Activated naive CD4-positive, alpha-beta T cell treated with anti-CD3 and anti-CD28 coated beads, Interleukin-2, amount 50 U/mL, for 24 hours (primary cell): ENCODE measurements at regions not wholly inside any gene's neighbourhood (a gene's known extent, or its start where the extent isn't known, plus 50 kb on each side); places are given as distances from the start of the nearest gene placed in this dataset.

Source experiments
- H3K27ac Mint-ChIP-seq: one replicate; pipeline ENCODE4 v1.8.0; 2021; ENCODE audit warnings: mild to moderate bottlenecking, mixed read lengths
- H3K27me3 Mint-ChIP-seq: one replicate; pipeline ENCODE4 v1.8.0; 2021; ENCODE audit warnings: mixed read lengths
- H3K36me3 Mint-ChIP-seq: one replicate; pipeline ENCODE4 v1.8.0; 2021; ENCODE audit warnings: mixed read lengths
- H3K4me1 Mint-ChIP-seq: one replicate; pipeline ENCODE4 v1.8.0; 2021; ENCODE audit warnings: mixed read lengths
- H3K4me3 Mint-ChIP-seq: one replicate; pipeline ENCODE4 v1.8.0; 2021; ENCODE audit warnings: mild to moderate bottlenecking, mixed read lengths
- H3K9me3 Mint-ChIP-seq: one replicate; pipeline ENCODE4 v1.8.0; 2021; ENCODE audit warnings: mixed read lengths

DNA sequence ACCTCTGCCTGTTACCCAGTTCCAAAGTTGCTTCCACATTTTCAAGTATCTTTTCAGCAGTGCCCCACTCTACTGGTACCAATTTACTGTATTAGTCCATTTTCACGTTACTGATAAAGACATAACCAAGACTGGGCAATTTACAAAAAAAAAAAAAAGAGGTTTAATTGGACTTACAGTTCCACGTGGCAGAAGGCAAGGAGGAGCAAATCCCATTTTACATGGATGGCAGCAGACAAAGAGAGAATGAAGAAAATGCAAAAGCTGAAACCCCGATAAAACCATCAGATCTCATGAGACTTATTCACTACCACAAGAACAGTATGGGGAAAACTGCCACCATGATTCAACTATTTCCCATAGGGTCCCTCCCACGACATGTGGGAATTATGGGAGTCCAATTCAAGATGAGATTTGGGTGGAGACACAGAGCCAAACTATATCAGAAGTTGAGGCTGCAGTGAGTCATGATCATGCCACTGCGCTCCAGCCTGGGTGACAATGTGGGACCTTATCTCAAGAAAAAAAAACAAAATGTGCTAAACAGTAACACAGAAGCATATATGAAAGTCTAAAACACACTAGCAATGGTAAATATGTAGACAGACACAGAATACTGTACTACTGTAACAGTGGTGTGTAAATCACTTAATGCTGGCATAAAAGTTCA lies 190.3 kb upstream of the ZC3H12C start:
- no peaks in the 10 kb centered on the region for H3K27me3 Mint-ChIP-seq
- H3K4me3 Mint-ChIP-seq: no peak overlapping the region
- H3K9me3 Mint-ChIP-seq: peaks cover 17% of the 10 kb centered on the region
- H3K27ac Mint-ChIP-seq: no peak overlapping the region
- no peaks in the 10 kb centered on the region for H3K36me3 Mint-ChIP-seq
- H3K4me1 Mint-ChIP-seq: no peaks in the 10 kb centered on the region

DNA sequence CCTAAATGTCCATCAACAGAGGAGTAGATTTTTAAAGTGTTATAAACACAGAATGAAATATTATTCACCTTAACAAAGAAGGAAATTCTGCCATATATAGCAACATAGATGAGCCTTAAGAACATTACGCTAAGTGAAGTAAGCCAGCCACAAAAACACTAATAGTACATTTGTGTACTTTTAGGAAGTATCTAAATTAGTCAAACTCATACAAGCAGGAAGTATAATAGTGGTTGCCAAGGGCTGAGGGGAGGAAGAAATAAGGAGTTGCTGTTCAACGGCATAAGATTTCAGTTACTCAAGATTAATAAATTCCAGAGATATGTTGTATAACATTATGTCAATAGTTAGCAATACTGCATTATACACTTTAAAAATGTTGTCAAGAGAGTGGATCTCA lies 181.7 kb upstream of the ZC3H12C start:
- Mint-ChIP-seq H3K27ac (no peak overlapping the region), H3K4me3 (no peak overlapping the region), H3K9me3 (peaks cover 12% of the 10 kb centered on the region), H3K27me3 (peaks cover 1% of the 10 kb centered on the region), H3K36me3 (no peaks in the 10 kb centered on the region), H3K4me1 (no peaks in the 10 kb centered on the region)

DNA sequence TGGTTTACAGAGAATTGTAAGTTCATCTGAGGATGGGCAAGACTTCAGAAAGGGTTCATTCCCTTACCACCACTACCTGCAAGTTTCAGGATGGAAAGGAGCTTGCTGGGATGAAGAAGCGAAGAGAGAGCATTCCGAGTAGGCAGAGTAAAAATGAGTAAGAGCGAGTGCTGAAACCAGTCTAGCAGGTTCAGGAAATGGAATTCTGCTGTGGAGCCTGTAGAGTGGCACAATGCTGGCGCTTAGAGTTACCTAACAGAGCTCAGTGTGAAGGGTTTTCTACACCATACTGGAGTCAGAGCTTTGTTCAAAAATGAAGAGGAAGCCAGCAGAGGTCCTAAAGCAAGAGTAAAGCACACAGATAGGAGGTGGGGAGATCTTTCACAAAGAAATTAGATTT lies 179.2 kb upstream of the ZC3H12C start:
- peaks cover 6% of the 10 kb centered on the region for H3K9me3 Mint-ChIP-seq
- H3K4me3 Mint-ChIP-seq: no peak overlapping the region
- H3K27ac Mint-ChIP-seq: no peak overlapping the region
- H3K4me1 Mint-ChIP-seq: no peaks in the 10 kb centered on the region
- peaks cover 1% of the 10 kb centered on the region for H3K27me3 Mint-ChIP-seq
- no peaks in the 10 kb centered on the region for H3K36me3 Mint-ChIP-seq

DNA sequence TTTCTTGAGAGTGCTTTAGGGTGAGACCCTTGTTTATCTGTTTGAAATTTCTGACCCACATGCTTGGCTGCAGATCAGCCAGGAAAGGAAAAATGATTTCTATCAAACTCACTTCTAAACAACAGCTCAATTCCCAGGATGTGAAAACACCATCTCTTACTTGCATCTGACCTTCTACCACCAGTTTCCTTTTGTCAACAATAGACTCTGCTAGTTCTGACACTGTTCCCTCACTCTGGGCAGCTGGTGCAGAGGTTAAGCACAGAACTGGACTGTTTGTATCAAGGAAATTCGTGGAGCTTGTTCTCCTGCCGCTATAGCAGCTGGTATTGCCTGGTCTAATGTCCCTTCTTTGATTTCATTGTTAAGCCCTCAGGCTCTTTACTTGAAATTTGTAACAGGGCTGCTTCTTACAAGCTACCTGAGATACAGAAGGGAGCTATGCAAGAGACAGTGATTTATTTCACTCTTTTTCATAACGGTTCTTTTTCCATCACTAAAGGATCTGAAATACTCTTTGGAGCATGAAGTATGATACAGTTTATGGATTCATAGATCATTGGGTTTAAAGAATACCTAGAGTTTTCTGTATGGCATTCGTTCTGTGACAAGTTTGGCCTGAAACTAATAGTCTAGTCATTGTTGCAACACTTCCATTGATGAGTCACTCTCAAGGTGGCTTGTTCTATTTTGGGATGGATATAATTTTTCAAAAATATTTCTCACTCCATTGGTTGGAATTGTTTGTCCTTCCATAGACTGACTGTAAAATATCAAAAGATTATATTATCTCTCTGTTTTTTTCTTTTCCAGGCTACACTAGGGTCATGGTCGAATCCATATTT lies 178.2 kb upstream of the ZC3H12C start:
- H3K4me1 Mint-ChIP-seq: no peaks in the 10 kb centered on the region
- no peak overlapping the region for H3K4me3 Mint-ChIP-seq
- peaks cover 6% of the 10 kb centered on the region for H3K9me3 Mint-ChIP-seq
- no peak overlapping the region for H3K27ac Mint-ChIP-seq
- no peaks in the 10 kb centered on the region for H3K27me3 Mint-ChIP-seq
- no peaks in the 10 kb centered on the region for H3K36me3 Mint-ChIP-seq

DNA sequence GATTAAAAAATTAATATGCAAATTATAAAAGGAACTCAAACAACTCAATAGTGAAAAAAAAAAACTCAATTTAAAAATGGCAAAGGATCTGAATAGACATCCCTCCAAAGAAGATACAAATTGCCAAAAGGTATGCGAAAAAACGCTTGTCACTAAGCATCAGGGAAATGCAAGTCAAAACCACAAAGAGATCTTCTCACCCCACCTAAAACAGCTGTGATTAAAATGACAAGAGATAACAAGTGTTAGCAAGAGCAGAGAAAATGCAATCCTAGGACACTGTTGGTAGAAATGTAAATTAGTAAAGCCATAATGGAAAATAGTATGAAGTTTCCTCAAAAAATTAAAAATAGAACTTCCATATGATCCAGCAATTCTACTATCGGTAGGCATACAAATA lies 166.3 kb upstream of the ZC3H12C start:
- Mint-ChIP-seq H3K36me3 (no peaks in the 10 kb centered on the region), H3K9me3 (peaks cover 13% of the 10 kb centered on the region), H3K4me3 (no peak overlapping the region), H3K27ac (no peak overlapping the region), H3K4me1 (no peaks in the 10 kb centered on the region), H3K27me3 (peaks cover 3% of the 10 kb centered on the region)

DNA sequence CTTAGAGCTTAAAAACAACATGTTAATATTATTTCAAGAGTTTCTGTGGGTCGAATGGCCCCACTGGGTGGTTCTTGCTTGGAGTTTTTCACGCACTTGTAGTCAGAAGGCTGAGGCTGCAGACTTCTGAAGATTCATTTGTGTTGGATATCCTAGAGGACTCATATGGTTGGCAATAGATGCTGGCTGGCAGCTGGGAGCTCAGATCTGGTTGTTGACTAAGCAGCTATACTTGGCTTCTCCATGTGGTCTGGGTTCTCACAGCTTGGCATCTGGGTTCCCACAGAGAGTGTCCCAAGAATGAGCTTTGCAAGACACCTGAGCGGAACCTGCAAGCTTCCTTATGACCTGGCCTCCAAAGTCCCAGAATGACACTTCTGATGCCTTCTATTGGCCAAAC lies 163.9 kb upstream of the ZC3H12C start:
- Mint-ChIP-seq H3K4me3 (no peak overlapping the region), H3K36me3 (no peaks in the 10 kb centered on the region), H3K27ac (no peak overlapping the region), H3K27me3 (no peaks in the 10 kb centered on the region), H3K4me1 (no peaks in the 10 kb centered on the region), H3K9me3 (peaks cover 8% of the 10 kb centered on the region)

DNA sequence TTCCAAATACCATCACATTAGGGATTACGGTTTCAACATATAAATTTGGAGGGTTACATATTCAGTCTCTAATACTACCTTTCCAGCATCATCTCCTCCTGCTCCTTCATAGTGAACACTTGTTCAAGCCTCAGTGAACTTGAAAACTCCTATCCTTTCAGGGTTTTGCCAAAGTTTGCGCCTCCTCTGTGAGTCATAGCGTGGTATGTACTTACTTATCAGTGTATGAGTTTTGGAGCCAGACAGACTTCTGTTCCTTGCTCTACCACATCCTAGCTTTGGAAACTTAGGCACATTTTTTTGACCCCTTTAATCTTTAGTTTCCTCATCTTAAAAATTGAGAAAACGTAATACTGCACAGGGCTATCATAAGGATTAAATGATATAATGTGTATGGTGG lies 160.1 kb upstream of the ZC3H12C start:
- Mint-ChIP-seq H3K9me3 (no peaks in the 10 kb centered on the region), H3K36me3 (no peaks in the 10 kb centered on the region), H3K4me1 (no peaks in the 10 kb centered on the region), H3K27me3 (no peaks in the 10 kb centered on the region), H3K27ac (no peak overlapping the region), H3K4me3 (no peak overlapping the region)

DNA sequence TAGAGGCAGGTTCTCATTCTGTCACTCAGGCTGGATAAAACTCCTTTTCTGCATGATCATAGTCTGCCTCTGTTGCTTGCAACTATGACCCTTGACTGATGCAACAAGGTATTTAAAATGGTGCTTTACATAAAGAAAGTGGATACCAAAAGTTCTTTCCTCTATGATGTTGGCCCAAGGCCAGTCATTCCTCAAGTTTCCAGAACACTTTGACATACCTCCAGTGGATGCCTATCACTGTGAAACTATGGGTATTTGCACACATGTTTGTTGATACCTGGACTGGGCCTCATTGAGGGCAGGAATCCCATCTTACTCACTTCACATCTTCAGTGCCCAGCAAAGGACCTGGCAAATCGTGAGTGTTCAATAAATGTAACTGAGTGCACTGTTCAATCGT lies 159.0 kb upstream of the ZC3H12C start:
- no peaks in the 10 kb centered on the region for H3K27me3 Mint-ChIP-seq
- H3K9me3 Mint-ChIP-seq: no peaks in the 10 kb centered on the region
- no peak overlapping the region for H3K4me3 Mint-ChIP-seq
- no peaks in the 10 kb centered on the region for H3K4me1 Mint-ChIP-seq
- no peaks in the 10 kb centered on the region for H3K36me3 Mint-ChIP-seq
- H3K27ac Mint-ChIP-seq: no peak overlapping the region

DNA sequence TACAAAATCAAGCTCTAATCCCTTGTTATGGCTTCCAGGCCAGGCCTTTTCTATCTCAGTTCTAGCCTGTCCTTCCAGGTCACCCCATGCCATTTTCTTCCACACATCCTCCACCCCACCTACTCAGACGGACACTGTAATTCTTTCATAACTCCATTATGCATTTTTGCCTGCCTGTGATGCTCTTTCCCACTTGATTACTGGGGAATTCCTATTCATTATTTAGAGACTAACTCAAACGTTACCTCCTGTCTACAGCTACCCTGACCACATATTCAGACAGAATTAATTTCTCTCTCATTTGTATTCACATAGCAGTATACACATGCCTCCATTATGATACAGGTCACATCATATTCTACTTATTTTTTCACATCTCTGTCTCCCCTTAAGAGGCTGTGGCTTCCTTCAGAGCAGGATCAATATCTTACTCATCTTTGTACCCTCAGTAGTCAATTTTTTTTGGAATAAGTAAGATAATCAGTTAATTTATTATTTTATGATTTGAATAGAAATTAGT lies 156.5 kb upstream of the ZC3H12C start:
- Mint-ChIP-seq H3K4me3 (no peak overlapping the region), H3K4me1 (no peaks in the 10 kb centered on the region), H3K27me3 (no peaks in the 10 kb centered on the region), H3K36me3 (no peaks in the 10 kb centered on the region), H3K9me3 (no peaks in the 10 kb centered on the region), H3K27ac (no peak overlapping the region)

DNA sequence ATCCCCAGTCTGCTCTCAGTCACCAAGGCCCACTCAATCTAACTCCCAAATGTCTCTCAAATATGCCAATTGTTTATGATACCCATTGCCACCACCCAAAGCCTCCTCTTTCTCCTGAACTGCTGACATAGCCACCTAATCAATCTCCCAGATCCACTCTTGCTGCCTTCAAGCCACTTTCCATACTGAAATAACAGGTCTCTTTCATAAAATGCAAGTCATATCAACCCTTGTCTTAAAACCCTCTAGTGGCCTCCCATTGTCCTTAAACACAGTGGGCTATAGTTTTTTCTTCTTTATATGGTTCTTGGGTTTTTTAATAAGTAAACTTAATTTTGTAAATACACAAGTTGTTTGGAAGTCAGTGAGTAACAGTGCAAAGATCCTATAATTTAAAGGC lies 155.2 kb upstream of the ZC3H12C start:
- no peaks in the 10 kb centered on the region for H3K4me1 Mint-ChIP-seq
- H3K36me3 Mint-ChIP-seq: no peaks in the 10 kb centered on the region
- no peaks in the 10 kb centered on the region for H3K27me3 Mint-ChIP-seq
- no peak overlapping the region for H3K27ac Mint-ChIP-seq
- H3K4me3 Mint-ChIP-seq: no peak overlapping the region
- no peaks in the 10 kb centered on the region for H3K9me3 Mint-ChIP-seq

DNA sequence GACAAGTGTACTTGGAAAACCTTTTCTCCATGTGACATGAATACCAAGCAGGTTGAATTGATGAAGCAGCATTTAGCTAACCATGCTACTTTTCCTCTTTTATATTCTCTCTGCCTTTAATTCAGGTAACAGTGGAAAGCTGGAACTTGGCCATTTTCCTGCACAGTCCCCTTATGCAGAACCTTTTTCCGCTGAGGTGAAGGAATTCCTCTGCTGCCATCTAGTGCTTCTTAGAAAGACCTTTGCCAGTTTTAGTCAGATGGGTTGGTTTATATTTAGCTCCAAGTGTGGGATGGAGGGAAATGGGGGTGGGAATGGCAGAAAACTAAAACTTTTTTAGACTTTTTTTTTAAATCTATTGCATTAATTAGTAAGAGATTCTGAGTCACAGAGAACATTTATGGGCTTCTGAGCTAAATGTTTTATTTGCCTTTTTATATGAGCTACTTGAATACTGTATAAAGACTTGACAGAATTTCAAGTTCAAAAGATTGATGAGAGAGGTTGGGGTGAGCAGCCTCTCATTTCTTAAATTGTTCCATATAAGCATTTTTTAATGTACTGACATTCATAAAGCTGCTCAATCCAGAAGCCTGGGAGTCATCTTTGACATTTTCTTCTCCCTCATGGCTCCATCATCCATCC lies 153.9 kb upstream of the ZC3H12C start:
- H3K4me1 Mint-ChIP-seq: no peaks in the 10 kb centered on the region
- no peak overlapping the region for H3K4me3 Mint-ChIP-seq
- H3K36me3 Mint-ChIP-seq: no peaks in the 10 kb centered on the region
- no peaks in the 10 kb centered on the region for H3K9me3 Mint-ChIP-seq
- H3K27me3 Mint-ChIP-seq: no peaks in the 10 kb centered on the region
- no peak overlapping the region for H3K27ac Mint-ChIP-seq

DNA sequence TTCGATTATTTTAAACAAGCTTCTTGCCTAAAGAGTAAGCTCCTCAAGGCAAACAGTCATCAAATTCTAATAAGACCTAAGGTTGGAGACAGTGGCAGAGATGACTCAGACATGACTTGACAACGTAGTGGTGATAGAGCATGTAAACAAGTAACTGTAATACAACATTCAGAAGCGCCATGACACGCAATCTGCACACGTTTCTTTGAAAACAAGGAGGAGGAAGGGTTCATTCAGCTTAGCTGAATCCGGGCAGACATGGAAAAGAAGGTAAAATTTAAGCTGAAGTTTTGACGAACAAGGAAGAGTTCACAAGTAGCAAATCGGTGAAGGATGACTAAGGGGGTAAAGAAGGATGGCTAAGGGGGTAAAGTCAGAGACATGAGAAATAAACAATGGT lies 152.4 kb upstream of the ZC3H12C start:
- Mint-ChIP-seq H3K9me3 (no peaks in the 10 kb centered on the region), H3K27me3 (no peaks in the 10 kb centered on the region), H3K36me3 (no peaks in the 10 kb centered on the region), H3K4me1 (peaks cover 2% of the 10 kb centered on the region), H3K4me3 (no peak overlapping the region), H3K27ac (no peak overlapping the region)

DNA sequence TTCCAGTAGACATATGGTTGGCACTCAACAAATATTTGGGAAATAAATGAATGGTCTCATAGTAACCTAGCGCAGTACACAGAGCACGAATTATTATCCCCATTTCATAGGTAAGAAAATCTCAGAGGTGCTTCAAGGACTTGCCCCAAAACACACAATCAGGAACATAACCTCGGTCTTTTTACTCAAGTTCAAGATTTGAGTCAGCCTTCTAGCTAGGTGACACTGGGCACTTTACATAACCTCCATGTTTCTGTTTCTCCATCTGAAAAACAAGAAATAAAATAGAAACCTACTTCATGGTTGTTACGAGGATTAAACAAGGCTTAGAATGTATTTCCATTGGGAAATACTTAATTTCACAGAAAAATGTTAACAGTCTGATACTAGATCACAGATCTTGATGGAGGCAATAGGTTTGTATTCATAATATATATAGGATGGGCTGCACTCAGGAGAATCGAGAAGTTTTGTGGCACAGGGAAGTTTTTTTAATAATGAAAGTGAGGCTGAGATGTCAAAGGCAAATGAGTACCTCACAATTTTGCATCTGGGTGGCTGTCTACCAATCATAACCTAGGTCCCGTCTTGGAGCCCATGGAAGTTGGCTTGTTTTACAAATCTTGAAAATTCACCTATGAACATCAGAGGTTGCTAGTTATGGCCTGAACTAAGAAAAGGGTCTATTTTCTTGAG lies 147.4 kb upstream of the ZC3H12C start:
- H3K27me3 Mint-ChIP-seq: no peaks in the 10 kb centered on the region
- H3K4me3 Mint-ChIP-seq: no peak overlapping the region
- peaks cover 4% of the 10 kb centered on the region for H3K4me1 Mint-ChIP-seq
- H3K36me3 Mint-ChIP-seq: no peaks in the 10 kb centered on the region
- H3K9me3 Mint-ChIP-seq: no peaks in the 10 kb centered on the region
- no peak overlapping the region for H3K27ac Mint-ChIP-seq

DNA sequence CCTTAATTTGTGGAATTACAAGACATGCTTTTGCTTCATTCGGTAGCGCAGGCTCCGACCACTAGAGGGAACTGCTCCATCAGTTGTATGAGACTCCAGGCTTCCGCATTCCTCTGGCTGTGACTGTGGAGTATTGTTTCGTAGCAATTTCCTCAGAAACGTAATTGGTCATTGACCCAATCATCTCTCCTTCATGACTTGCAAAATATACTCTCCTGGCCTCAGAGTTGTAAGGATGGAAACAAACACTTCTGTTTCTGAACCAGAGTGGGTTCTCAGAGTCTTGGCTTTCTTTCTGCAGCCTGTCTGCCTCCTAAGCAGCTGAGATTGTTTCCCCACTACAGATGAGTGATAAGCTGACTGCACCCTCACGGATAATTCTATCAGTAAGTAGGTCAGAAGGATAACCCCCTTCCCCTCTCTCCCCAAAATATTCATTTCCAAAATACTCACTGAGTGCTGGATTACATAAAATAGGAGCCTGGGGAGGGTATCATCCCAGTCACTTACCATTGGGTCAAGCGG lies 146.8 kb upstream of the ZC3H12C start:
- H3K36me3 Mint-ChIP-seq: no peaks in the 10 kb centered on the region
- H3K4me3 Mint-ChIP-seq: no peak overlapping the region
- H3K27me3 Mint-ChIP-seq: no peaks in the 10 kb centered on the region
- H3K9me3 Mint-ChIP-seq: no peaks in the 10 kb centered on the region
- H3K4me1 Mint-ChIP-seq: peaks cover 4% of the 10 kb centered on the region
- no peak overlapping the region for H3K27ac Mint-ChIP-seq

DNA sequence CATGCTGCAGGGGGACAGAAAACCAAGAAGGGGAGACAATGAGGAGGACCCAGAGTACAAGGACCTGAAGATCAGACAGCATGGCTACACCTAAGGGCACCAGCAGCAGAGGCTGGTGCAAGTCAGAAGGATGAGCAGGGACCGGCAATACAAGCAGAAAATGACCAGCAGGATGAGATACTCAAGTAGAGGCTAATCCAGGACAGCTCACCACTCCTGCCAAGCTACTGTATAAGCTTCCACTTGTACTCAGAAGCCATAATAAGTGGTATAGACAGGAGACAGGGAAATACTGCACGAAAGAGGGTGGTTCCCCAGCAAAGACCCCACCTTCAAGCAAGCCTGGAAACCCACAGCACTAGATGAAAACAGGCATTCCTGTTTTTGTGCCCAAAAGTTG lies 138.7 kb upstream of the ZC3H12C start:
- Mint-ChIP-seq H3K36me3 (no peaks in the 10 kb centered on the region), H3K4me1 (no peaks in the 10 kb centered on the region), H3K9me3 (no peaks in the 10 kb centered on the region), H3K4me3 (no peak overlapping the region), H3K27ac (no peak overlapping the region), H3K27me3 (peaks cover 6% of the 10 kb centered on the region)
